ENCODE measurements at regions not wholly inside any gene's neighbourhood (a gene's known extent, or its start where the extent isn't known, plus 50 kb on each side); places are given as distances from the start of the nearest gene placed in this dataset.

DNA sequence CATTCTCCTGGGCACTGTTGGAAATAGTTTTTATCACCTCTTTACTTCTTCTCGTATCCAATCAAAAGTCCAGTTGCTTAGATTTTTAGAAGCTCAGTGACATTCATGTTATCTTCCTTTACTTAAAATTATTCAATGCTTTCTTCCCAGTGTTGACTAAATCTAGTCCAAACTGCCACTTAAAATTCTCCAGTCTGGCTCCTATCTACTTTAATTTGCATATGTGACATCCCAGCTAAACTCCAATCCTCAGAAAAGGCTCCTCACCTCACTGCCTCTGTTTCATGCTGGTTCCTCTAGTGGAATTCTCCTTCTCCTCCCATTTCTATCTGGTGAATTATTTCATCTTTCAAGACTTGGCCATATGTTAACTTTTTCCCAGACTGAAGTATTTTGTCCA is 1238.7 kb upstream of the WWC1 start:
- no peak for FAIRE-seq
- H3K27me3 ChIP-seq (ENCODE audit: control insufficient read depth, extremely low read depth, insufficient read depth, low read length): no peaks in the 10 kb centered on the region
- no peaks in the 10 kb centered on the region for H3K36me3 ChIP-seq (ENCODE audit: control insufficient read depth in 2 of 2, extremely low read depth in 1 of 2, insufficient read depth in 2 of 2, low read length in 2 of 2)
- H3K4me1 ChIP-seq (ENCODE audit: control insufficient read depth, extremely low read depth, insufficient read depth, low read length): no peaks in the 10 kb centered on the region
- H3K4me2 ChIP-seq (ENCODE audit: control insufficient read depth, extremely low read depth, insufficient read depth, low read depth, low read length): no peak overlapping the region
- no peaks in the 10 kb centered on the region for H4K20me1 ChIP-seq (ENCODE audit: control insufficient read depth, extremely low read depth, insufficient read depth, low read length)
- no peak for TF ChIP-seq EZH2 (IDR thresholded peaks at IDR 0.05; ENCODE audit: low read length)
- TF ChIP-seq, protein P1, sequence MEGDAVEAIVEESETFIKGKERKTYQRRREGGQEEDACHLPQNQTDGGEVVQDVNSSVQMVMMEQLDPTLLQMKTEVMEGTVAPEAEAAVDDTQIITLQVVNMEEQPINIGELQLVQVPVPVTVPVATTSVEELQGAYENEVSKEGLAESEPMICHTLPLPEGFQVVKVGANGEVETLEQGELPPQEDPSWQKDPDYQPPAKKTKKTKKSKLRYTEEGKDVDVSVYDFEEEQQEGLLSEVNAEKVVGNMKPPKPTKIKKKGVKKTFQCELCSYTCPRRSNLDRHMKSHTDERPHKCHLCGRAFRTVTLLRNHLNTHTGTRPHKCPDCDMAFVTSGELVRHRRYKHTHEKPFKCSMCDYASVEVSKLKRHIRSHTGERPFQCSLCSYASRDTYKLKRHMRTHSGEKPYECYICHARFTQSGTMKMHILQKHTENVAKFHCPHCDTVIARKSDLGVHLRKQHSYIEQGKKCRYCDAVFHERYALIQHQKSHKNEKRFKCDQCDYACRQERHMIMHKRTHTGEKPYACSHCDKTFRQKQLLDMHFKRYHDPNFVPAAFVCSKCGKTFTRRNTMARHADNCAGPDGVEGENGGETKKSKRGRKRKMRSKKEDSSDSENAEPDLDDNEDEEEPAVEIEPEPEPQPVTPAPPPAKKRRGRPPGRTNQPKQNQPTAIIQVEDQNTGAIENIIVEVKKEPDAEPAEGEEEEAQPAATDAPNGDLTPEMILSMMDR (optimal IDR thresholded peaks at IDR 0.05 in 1 of 3, IDR thresholded peaks at IDR 0.05 in 1 of 3, conservative IDR thresholded peaks at IDR 0.05 in 1 of 3; ENCODE audit: extremely low read depth in 1 of 3, insufficient read depth in 2 of 3, low read length in 3 of 3): no peak
- H3K79me2 ChIP-seq (ENCODE audit: control insufficient read depth, insufficient read depth, low read length): no peaks in the 10 kb centered on the region
- H3K9ac ChIP-seq (ENCODE audit: control insufficient read depth, extremely low read depth, insufficient read depth, low read length): no peak overlapping the region
- no peak overlapping the region for H3K4me3 ChIP-seq (ENCODE audit: control insufficient read depth in 2 of 3, extremely low read depth in 1 of 3, insufficient read depth in 2 of 3, low read depth in 1 of 3, low read length in 3 of 3)
- H2AFZ ChIP-seq (ENCODE audit: control insufficient read depth, low read length): no peak overlapping the region
- no peak for DNase-seq (ENCODE audit: low read depth, low spot score)
- dilution Hi-C loops (cut with MboI; ENCODE audit: extremely low pct_ligation_motif_present, low sequenced_read_pairs): no loop called here
- no peaks in the 10 kb centered on the region for H3K9me3 ChIP-seq (ENCODE audit: control insufficient read depth, low read depth, low read length)
- H3K9me1 ChIP-seq (ENCODE audit: control insufficient read depth, extremely low read depth, insufficient read depth, low read length): no peaks in the 10 kb centered on the region
- H3K27ac ChIP-seq (ENCODE audit: control insufficient read depth, insufficient read depth, low read length): no peak overlapping the region

DNA sequence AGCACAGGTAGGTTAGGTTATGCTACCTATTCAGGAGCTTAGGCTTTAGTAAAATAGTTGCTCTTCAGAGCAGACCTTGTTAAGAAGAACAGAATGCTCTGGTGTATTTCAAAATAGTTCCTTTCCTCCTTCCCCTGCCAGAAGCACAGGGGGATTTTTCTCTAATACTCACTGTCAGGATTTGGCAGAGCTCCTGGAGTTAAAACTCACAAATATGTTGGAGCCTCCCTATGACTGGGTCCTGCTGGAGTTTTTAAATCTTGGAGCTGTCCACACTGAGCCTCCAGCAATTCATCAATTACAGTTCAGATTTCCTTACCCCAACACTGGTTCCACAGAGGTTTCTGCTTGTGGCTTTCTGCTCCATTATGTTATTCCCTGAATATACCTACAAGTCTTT is 1233.8 kb upstream of the WWC1 start:
- H3K9me1 ChIP-seq (ENCODE audit: control insufficient read depth, extremely low read depth, insufficient read depth, low read length): no peaks in the 10 kb centered on the region
- H2AFZ ChIP-seq (ENCODE audit: control insufficient read depth, low read length): no peak overlapping the region
- H3K4me3 ChIP-seq (ENCODE audit: control insufficient read depth in 2 of 3, extremely low read depth in 1 of 3, insufficient read depth in 2 of 3, low read depth in 1 of 3, low read length in 3 of 3): no peak overlapping the region
- no peaks in the 10 kb centered on the region for H4K20me1 ChIP-seq (ENCODE audit: control insufficient read depth, extremely low read depth, insufficient read depth, low read length)
- TF ChIP-seq, protein P1 (optimal IDR thresholded peaks at IDR 0.05 in 1 of 3, IDR thresholded peaks at IDR 0.05 in 1 of 3, conservative IDR thresholded peaks at IDR 0.05 in 1 of 3; ENCODE audit: extremely low read depth in 1 of 3, insufficient read depth in 2 of 3, low read length in 3 of 3): no peak
- no peak for TF ChIP-seq EZH2 (IDR thresholded peaks at IDR 0.05; ENCODE audit: low read length)
- H3K27me3 ChIP-seq (ENCODE audit: control insufficient read depth, extremely low read depth, insufficient read depth, low read length): no peaks in the 10 kb centered on the region
- DNase-seq (ENCODE audit: low read depth, low spot score) (no peak), FAIRE-seq (no peak)
- no peaks in the 10 kb centered on the region for H3K9me3 ChIP-seq (ENCODE audit: control insufficient read depth, low read depth, low read length)
- H3K27ac ChIP-seq (ENCODE audit: control insufficient read depth, insufficient read depth, low read length): no peak overlapping the region
- no peak overlapping the region for H3K9ac ChIP-seq (ENCODE audit: control insufficient read depth, extremely low read depth, insufficient read depth, low read length)
- H3K79me2 ChIP-seq (ENCODE audit: control insufficient read depth, insufficient read depth, low read length): no peaks in the 10 kb centered on the region
- no peaks in the 10 kb centered on the region for H3K4me1 ChIP-seq (ENCODE audit: control insufficient read depth, extremely low read depth, insufficient read depth, low read length)
- dilution Hi-C loops (cut with MboI; ENCODE audit: extremely low pct_ligation_motif_present, low sequenced_read_pairs): no loop called here
- H3K4me2 ChIP-seq (ENCODE audit: control insufficient read depth, extremely low read depth, insufficient read depth, low read depth, low read length): no peak overlapping the region
- H3K36me3 ChIP-seq (ENCODE audit: control insufficient read depth in 2 of 2, extremely low read depth in 1 of 2, insufficient read depth in 2 of 2, low read length in 2 of 2): no peaks in the 10 kb centered on the region

All from keratinocyte (primary cell).